ENCODE measurements at regions not wholly inside any gene's neighbourhood (a gene's known extent, or its start where the extent isn't known, plus 50 kb on each side); places are given as distances from the start of the nearest gene placed in this dataset.
"Not testable (repeated sequence)": the region's sequence is repeated elsewhere in the genome, so short reads cannot be mapped to it uniquely, and the experiment has no call there.

DNA sequence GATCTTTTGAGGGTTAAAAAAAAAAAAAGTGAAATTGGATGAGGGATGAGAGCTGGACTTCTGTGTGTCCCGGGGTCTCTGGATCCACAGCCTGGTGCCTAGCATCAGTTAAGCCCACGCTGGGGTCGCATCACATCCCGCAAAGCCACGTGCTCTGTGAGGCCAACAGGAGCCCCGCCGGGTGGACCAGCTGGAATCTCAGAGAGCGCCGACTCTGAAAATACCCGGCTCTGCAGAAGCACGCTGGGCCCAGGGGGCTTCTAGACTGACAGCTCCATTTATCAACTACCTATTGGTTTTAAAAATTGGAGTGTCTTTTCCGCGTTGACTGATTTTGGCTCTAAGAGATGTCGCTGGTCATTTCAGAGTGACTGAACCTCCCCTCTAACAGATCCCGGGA is 164.1 kb upstream of the PLGLB2 start:
- H3K4me3 ChIP-seq (ENCODE audit: low read depth, low read length); in situ Hi-C loops (cut with HindIII; ENCODE audit: low sequenced_read_pairs); DNase-seq (ENCODE audit: low read depth): not testable (repeated sequence)

GRCh38 chr2:87584268-87584906 is 163.5 kb upstream of the PLGLB2 start:
- DNase-seq (ENCODE audit: low read depth); in situ Hi-C loops (cut with HindIII; ENCODE audit: low sequenced_read_pairs); H3K4me3 ChIP-seq (ENCODE audit: low read depth, low read length): not testable (repeated sequence)

DNA sequence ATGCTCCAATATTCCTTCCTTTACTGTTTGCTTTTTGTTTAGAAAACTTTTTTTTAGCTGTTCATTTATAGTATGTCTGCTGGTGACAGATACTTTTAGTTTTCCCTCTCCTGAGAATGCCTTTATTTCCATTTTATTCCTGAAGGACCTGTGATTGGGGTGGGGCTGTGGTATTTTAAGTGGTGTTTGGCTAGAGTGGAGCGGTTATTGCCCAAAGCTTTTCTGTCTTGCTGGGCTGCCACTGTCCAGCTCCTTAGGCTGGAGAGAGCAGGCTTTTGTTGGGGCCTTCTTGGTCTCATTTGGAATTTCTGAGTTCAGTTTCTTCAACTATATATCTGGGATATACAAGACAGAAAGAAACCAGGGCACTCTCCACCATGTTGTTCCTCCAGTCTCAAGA is 160.0 kb upstream of the PLGLB2 start:
- DNase-seq (ENCODE audit: low read depth); H3K4me3 ChIP-seq (ENCODE audit: low read depth, low read length); in situ Hi-C loops (cut with HindIII; ENCODE audit: low sequenced_read_pairs): not testable (repeated sequence)

GRCh38 chr2:87592974-87593373 is 154.9 kb upstream of the PLGLB2 start:
- in situ Hi-C loops (cut with HindIII; ENCODE audit: low sequenced_read_pairs); DNase-seq (ENCODE audit: low read depth); H3K4me3 ChIP-seq (ENCODE audit: low read depth, low read length): not testable (repeated sequence)

- H3K4me3 ChIP-seq (ENCODE audit: low read depth, low read length); in situ Hi-C loops (cut with HindIII; ENCODE audit: low sequenced_read_pairs); DNase-seq (ENCODE audit: low read depth): not testable (repeated sequence)
Measured at GRCh38 chr2:87593784-87594610, 153.9 kb upstream of the PLGLB2 start.

- in situ Hi-C loops (cut with HindIII; ENCODE audit: low sequenced_read_pairs) = not testable (repeated sequence)
Measured at GRCh38 chr2:87594611-87594992, 153.3 kb upstream of the PLGLB2 start.

DNA sequence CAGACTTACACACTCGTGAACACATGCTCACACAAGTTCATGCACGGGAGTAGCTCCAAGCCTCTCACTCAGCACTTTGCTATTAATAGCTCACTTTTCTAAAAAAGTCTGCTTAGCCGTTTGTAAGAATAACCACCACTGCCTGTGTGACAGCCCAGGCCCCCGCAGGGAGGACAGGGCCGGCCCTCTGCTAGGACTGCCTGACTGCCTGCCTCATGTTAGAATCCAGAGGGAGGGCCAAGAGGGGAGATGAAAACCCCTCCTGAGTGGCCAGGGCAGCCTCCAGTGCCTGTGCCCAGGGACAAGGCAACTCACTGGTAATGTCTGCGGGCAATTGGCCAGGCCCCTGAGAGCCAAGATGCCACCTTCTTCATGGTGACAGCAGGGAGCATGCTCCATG is 152.9 kb upstream of the PLGLB2 start:
- DNase-seq (ENCODE audit: low read depth); H3K4me3 ChIP-seq (ENCODE audit: low read depth, low read length); in situ Hi-C loops (cut with HindIII; ENCODE audit: low sequenced_read_pairs): not testable (repeated sequence)

More at GRCh38 chr2:87594611-87594992, 153.3 kb upstream of the PLGLB2 start:
- not testable (repeated sequence) for H3K4me3 ChIP-seq (ENCODE audit: low read depth, low read length); DNase-seq (ENCODE audit: low read depth)

DNA sequence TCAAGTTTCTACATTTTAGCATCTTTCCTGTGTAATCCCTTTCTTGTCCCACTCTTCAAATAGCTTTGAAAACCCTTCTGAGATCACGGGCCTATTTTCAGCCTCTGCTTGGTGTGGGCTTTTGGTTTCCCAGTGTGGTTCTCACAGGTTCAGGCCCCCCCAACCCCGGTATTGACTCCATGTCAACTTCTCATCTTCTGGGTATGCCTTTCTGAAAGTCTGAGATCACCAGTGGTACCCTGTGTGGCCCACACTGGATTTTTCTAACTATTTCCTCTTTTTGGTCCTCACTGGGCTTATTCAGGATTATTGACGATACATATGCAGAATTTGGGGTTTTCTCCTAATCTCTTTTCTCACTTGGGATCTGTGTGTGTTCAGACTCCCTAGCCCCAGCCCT is 146.9 kb upstream of the PLGLB2 start:
- DNase-seq (ENCODE audit: low read depth); H3K4me3 ChIP-seq (ENCODE audit: low read depth, low read length); in situ Hi-C loops (cut with HindIII; ENCODE audit: low sequenced_read_pairs): not testable (repeated sequence)

DNA sequence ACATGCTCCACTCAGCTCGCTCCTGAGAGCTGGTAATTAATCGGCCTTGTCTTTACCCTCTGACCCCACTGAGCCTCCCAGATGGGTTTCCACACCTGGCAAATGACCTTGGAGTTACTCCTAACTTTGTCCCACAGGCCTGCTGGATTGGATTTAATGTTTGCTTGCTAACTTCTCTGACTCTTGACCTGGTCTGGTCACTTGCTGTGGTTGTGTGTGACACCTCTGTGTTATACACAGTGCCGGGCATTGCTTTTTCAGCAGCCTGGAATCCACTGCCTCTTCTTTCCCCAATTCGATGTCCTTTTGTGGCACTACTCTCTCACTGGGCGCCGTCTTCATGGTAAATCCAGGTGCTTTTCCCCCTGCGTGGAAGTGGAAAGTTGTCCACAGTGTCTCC is 145.8 kb upstream of the PLGLB2 start:
- H3K4me3 ChIP-seq (ENCODE audit: low read depth, low read length); in situ Hi-C loops (cut with HindIII; ENCODE audit: low sequenced_read_pairs); DNase-seq (ENCODE audit: low read depth): not testable (repeated sequence)

GRCh38 chr2:87602728-87603127 is 145.2 kb upstream of the PLGLB2 start:
- H3K4me3 ChIP-seq (ENCODE audit: low read depth, low read length); in situ Hi-C loops (cut with HindIII; ENCODE audit: low sequenced_read_pairs); DNase-seq (ENCODE audit: low read depth): not testable (repeated sequence)

DNA sequence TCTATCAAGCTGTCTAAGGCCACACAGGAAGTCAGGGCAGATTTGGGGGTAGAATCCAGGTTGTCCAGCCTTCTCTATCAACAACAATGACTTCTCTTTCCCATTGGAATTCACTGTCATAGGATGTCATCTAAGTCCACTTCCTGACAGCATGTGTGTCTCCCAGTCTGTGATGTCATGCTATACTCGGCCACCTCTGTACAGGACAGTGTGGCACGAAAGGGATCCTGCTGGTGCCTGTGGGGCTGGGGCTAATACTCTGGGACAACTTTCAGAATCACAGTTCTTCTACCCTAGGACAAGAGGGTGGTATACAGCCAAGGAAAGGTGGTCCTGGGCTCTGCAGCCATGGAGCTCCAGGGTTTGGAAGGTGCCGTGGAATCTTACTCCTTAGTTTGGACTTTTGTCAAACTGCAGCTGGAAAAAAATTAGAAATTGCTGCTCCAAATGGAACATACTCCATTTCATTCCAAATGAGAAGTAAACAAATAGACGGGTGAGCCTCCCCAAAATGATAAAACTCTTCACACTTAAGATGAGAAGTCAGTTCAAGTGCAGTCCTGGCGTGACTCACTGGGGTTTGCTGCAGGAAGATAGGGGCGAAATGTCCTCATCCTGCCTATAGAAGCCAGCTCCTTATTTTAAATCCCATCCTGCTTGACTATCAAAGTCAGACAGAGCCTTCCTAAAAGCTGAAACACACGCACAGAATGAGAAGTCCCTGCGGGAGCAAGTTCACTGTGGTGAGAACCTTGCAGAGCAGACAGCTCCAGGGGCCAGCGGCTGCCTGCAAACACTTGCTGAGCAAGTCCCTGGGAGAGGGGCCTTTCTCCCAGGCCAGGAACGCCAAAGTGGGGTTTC is 144.2 kb upstream of the PLGLB2 start:
- H3K4me3 ChIP-seq (ENCODE audit: low read depth, low read length); in situ Hi-C loops (cut with HindIII; ENCODE audit: low sequenced_read_pairs); DNase-seq (ENCODE audit: low read depth): not testable (repeated sequence)

- in situ Hi-C loops (cut with HindIII; ENCODE audit: low sequenced_read_pairs); H3K4me3 ChIP-seq (ENCODE audit: low read depth, low read length); DNase-seq (ENCODE audit: low read depth): not testable (repeated sequence)
Measured at GRCh38 chr2:87604279-87604818, 143.5 kb upstream of the PLGLB2 start.

DNA sequence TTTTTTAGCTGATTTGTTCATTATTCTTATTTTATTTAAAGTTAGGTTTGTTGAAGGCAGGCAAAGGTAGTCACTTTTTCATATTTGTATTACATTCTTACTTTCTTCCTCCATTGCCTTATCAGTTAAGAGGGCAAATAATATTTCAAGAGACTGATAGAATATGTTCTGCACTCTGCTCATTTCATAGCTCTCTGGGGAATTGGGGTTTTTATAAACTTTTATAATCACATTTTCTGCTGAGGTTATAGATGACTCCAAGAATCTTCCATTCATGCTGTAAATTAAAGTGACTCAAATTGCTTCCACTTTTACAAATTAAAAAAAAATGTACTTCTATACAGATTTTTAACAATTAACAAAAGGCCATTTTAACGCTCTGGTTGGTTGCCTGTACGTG is 142.9 kb upstream of the PLGLB2 start:
- in situ Hi-C loops (cut with HindIII; ENCODE audit: low sequenced_read_pairs); DNase-seq (ENCODE audit: low read depth); H3K4me3 ChIP-seq (ENCODE audit: low read depth, low read length): not testable (repeated sequence)

DNA sequence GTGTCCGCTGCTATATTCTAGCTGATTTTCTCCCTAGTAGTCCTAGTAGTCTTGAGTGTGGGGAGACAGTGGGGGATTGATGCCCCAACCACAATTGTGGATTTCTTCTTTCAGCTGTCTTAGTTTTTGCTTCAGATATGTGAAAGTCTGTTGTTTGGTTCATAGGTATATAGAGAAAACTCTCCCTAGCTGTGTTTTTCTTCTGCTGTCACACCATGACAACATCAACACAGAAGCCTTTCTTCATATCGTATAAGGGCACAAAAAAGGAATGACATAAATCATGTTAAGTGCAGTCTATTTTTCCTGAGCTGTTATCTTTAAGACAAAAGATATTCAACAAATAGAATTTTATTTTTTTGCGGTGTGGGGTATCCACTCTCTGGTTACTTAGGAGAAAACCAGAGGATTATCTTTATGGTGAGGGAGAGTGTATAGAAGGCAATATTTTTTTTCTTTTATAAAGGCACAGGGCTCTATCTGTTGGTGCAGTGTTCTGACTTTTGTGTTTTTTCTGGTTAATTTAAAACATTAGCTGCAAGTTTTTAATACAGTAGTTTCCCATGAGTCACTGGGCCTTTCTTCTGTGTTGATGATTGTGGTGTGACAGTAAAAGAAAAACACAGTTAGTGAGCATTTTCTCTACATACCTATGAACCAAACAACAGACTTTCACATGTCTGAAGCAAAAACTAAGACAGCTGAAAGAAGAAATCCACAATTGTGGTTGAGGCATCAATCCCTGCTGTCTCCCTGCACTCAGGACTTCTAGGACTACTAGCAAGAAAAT is 139.3 kb upstream of the PLGLB2 start:
- DNase-seq (ENCODE audit: low read depth); in situ Hi-C loops (cut with HindIII; ENCODE audit: low sequenced_read_pairs); H3K4me3 ChIP-seq (ENCODE audit: low read depth, low read length): not testable (repeated sequence)

- DNase-seq (ENCODE audit: low read depth); H3K4me3 ChIP-seq (ENCODE audit: low read depth, low read length); in situ Hi-C loops (cut with HindIII; ENCODE audit: low sequenced_read_pairs): not testable (repeated sequence)
Measured at GRCh38 chr2:87610974-87611373, 136.9 kb upstream of the PLGLB2 start.

DNA sequence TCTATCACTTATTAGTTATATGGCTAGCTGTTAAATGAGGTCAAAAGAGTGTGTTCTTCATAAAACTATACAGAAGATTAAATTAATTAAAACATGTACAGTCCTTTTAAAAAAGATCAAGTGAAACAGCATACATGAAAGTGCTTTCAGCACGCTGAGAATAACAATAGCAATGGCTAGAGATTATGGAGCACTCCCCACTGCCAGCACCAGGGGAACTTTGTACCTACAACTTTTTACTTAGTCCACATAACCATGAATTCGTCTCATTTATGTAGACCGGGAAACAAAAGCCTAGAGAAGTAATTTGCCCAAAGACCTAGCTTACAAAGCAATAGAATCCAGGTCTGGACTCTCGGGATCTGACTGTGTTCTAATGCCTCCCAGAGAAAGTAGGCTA is 136.5 kb upstream of the PLGLB2 start:
- H3K4me3 ChIP-seq (ENCODE audit: low read depth, low read length); in situ Hi-C loops (cut with HindIII; ENCODE audit: low sequenced_read_pairs); DNase-seq (ENCODE audit: low read depth): not testable (repeated sequence)
